Spleen (tissue), 11 donors: ENCODE measurements at regions not wholly inside any gene's neighbourhood (a gene's known extent, or its start where the extent isn't known, plus 50 kb on each side); places are given as distances from the start of the nearest gene placed in this dataset.

Experiments used
- DNase-seq: peaks from one replicate; pipeline ENCODE4 v3.0.0-alpha.2; 2020
- H3K27ac ChIP-seq, 8 donors: fragments of 200-600 bp; sonication (generic) in 7 of 8; 1 replicate in 4 of 8; 2 replicates in 4 of 8; pipeline versions ENCODE4 v1.5.0 to v1.8.0; 2016 to 2021; ENCODE audit warnings: inconsistent platforms in 4 of 8, mild to moderate bottlenecking in 4 of 8, moderate library complexity in 1 of 8
- H3K27me3 ChIP-seq, 7 donors: fragments of 200-600 bp; sonication (generic) in 6 of 7; replicated peaks in 1 of 7; 1 replicate in 4 of 7; 2 replicates in 3 of 7; pipeline versions ENCODE4 v1.5.0 to v1.8.0; 2016 to 2021; ENCODE audit warnings: inconsistent platforms in 3 of 7, mild to moderate bottlenecking in 1 of 7
- H3K36me3 ChIP-seq, 6 donors: fragments of 200-600 bp; sonication (generic) in 5 of 6; 1 replicate in 4 of 6; 2 replicates in 2 of 6; pipeline versions ENCODE4 v1.5.0 to v1.8.0; 2016 to 2021; ENCODE audit warnings: inconsistent platforms in 2 of 6
- H3K4me1 ChIP-seq, 6 donors: fragments of 200-600 bp; sonication (generic) in 5 of 6; 1 replicate in 3 of 6; 2 replicates in 3 of 6; pipeline versions ENCODE4 v1.5.0 to v1.8.0; 2016 to 2021; ENCODE audit warnings: inconsistent platforms in 3 of 6
- H3K4me3 ChIP-seq, 8 donors: fragments of 200-600 bp; sonication (generic) in 7 of 8; 1 replicate in 4 of 8; 2 replicates in 4 of 8; pipeline versions ENCODE4 v1.5.0 to v1.8.0; 2016 to 2021; ENCODE audit warnings: inconsistent platforms in 4 of 8, mild to moderate bottlenecking in 4 of 8, moderate library complexity in 2 of 8
- H3K9me3 ChIP-seq, 8 donors: fragments of 200-600 bp; sonication (generic) in 7 of 8; 1 replicate in 4 of 8; 2 replicates in 4 of 8; pipeline versions ENCODE4 v1.5.0 to v1.8.0; 2016 to 2021; ENCODE audit warnings: inconsistent platforms in 4 of 8
- POLR2A ChIP-seq, 3 donors: fragments of 450-650 bp; IDR thresholded peaks; one replicate each; pipeline ENCODE4 v1.5.1; 2017; ENCODE audit warnings: antibody characterized with exemption in 3 of 3, mild to moderate bottlenecking in 1 of 3
- POLR2AphosphoS5 ChIP-seq, 3 donors: sonication (generic); formaldehyde crosslinking; IDR thresholded peaks; one replicate each; pipeline ENCODE4 v1.5.1; 2017; ENCODE audit warnings: antibody characterized with exemption in 3 of 3
- WGBS, 5 donors: extraction: QIAGEN DNeasy Blood & Tissue Kit in 3 of 5; methylation state at CpG; one replicate each; pipeline versions ENCODE4 v1.1.5 to v1.1.7; 2013 to 2018; 5-methylcytosine and 5-hydroxymethylcytosine counted together
- intact Hi-C: fragments of 100-400 bp; cut with DNase I; formaldehyde crosslinking; loops from one replicate; pipeline ENCODE4 v1.15.0; 2023; ENCODE audit warnings: low total_unique reads
- TF ChIP-seq, protein P1 (sequence below), 11 experiments: fragments of 200-600 bp in 7 of 11; fragments of 450-650 bp in 4 of 11; sonication (generic) in 4 of 11; IDR thresholded peaks in 8 of 11; conservative IDR thresholded peaks in 3 of 11; 1 replicate in 7 of 11; 2 replicates in 4 of 11; pipeline versions ENCODE4 v1.4.0 to v1.8.0; 2016 to 2021; ENCODE audit warnings: antibody characterized with exemption in 11 of 11, inconsistent platforms in 4 of 11, mild to moderate bottlenecking in 1 of 11
- donor health status: healthy with polysubstance abuse.
- donor health status: DM: no; HTN: no; CAD: no; lungs with moderate emphysema.
- donor health status: DM: no; HTN: no; CAD: no.
- donor health status: Bipolar disorder and iron deficiency.
- donor health status: healthy.
- donor health status: DM: no; HTN: no; CAD: no.
- donor health status: DM: yes; HTN: yes; CAD: no.

- H3K4me1 ChIP-seq: no peaks in the 10 kb centered on the region
- DNase-seq: no peak
- peaks cover 0 to 8% (median 0%) of the 10 kb centered on the region in 8 donors for H3K9me3 ChIP-seq
- intact Hi-C loops: no loop called here
- no peaks in the 10 kb centered on the region for H3K27me3 ChIP-seq
- H3K27ac ChIP-seq: no peak overlapping the region
- WGBS, 5 donors: 62 to 84% (median 70%) methylated on average over 3 of the region's 3 CpGs
- no peak overlapping the region for H3K4me3 ChIP-seq
- TF ChIP-seq POLR2A (IDR thresholded peaks at IDR 0.05) (no peak), POLR2AphosphoS5 (IDR thresholded peaks at IDR 0.05) (no peak)
- TF ChIP-seq, protein P1, sequence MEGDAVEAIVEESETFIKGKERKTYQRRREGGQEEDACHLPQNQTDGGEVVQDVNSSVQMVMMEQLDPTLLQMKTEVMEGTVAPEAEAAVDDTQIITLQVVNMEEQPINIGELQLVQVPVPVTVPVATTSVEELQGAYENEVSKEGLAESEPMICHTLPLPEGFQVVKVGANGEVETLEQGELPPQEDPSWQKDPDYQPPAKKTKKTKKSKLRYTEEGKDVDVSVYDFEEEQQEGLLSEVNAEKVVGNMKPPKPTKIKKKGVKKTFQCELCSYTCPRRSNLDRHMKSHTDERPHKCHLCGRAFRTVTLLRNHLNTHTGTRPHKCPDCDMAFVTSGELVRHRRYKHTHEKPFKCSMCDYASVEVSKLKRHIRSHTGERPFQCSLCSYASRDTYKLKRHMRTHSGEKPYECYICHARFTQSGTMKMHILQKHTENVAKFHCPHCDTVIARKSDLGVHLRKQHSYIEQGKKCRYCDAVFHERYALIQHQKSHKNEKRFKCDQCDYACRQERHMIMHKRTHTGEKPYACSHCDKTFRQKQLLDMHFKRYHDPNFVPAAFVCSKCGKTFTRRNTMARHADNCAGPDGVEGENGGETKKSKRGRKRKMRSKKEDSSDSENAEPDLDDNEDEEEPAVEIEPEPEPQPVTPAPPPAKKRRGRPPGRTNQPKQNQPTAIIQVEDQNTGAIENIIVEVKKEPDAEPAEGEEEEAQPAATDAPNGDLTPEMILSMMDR (IDR thresholded peaks at IDR 0.05 in 8 of 11, conservative IDR thresholded peaks at IDR 0.05 in 3 of 11): no peak
- no peaks in the 10 kb centered on the region for H3K36me3 ChIP-seq
Observed at GRCh38 chr1:217214551-217214950, 416.3 kb downstream of the GPATCH2 start.

DNA sequence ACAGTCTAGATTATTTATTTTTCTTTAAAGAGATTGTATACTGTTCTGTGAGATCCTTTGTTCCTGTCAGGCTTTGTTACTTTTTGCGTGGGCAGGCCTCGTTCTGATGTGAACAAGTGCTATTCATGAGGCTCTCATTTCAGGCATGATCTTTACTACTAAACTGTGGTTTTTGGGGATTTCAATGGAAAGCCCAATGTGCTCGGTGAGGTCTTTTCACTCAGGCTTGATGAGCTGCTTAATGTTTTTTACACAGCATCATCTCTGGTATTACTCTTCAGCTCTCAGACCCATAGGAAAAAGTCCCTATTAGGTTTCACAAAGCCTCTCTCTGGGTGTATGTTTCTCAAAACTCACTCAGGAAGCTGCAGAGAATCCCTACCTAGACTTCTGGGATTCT is 419.4 kb downstream of the GPATCH2 start:
- intact Hi-C loops: no loop called here

GRCh38 chr1:217205578-217205977 is 425.3 kb downstream of the GPATCH2 start:
- intact Hi-C loops: no loop called here
- H3K36me3 ChIP-seq: no peaks in the 10 kb centered on the region
- 75 to 87% (median 83%) methylated on average over 4 of the region's 4 CpGs for whole genome bisulfite sequencing, 5 donors
- no peaks in the 10 kb centered on the region for H3K4me1 ChIP-seq
- H3K27me3 ChIP-seq: no peaks in the 10 kb centered on the region
- no peak overlapping the region for H3K4me3 ChIP-seq
- TF ChIP-seq POLR2A (IDR thresholded peaks at IDR 0.05): no peak
- TF ChIP-seq, protein P1 (IDR thresholded peaks at IDR 0.05 in 8 of 11, conservative IDR thresholded peaks at IDR 0.05 in 3 of 11): no peak
- no peak for TF ChIP-seq POLR2AphosphoS5 (IDR thresholded peaks at IDR 0.05)
- no peak for DNase-seq
- H3K27ac ChIP-seq: no peak overlapping the region
- peaks cover 0 to 41% (median 31%) of the 10 kb centered on the region in 8 donors for H3K9me3 ChIP-seq

More for the DNA sequence above, 419.4 kb downstream of the GPATCH2 start:
- no peak for TF ChIP-seq POLR2A (IDR thresholded peaks at IDR 0.05)
- TF ChIP-seq, protein P1 (IDR thresholded peaks at IDR 0.05 in 8 of 11, conservative IDR thresholded peaks at IDR 0.05 in 3 of 11): no peak
- TF ChIP-seq POLR2AphosphoS5 (IDR thresholded peaks at IDR 0.05): no peak
- no peak for DNase-seq
- Histone ChIP-seq H3K9me3 (peaks cover 0 to 25% (median 17%) of the 10 kb centered on the region in 8 donors), H3K27ac (no peak overlapping the region), H3K4me1 (no peaks in the 10 kb centered on the region), H3K4me3 (no peak overlapping the region), H3K36me3 (no peaks in the 10 kb centered on the region), H3K27me3 (no peaks in the 10 kb centered on the region)
- WGBS, 5 donors: 71 to 88% (median 75%) methylated on average over 3 of the region's 3 CpGs

DNA sequence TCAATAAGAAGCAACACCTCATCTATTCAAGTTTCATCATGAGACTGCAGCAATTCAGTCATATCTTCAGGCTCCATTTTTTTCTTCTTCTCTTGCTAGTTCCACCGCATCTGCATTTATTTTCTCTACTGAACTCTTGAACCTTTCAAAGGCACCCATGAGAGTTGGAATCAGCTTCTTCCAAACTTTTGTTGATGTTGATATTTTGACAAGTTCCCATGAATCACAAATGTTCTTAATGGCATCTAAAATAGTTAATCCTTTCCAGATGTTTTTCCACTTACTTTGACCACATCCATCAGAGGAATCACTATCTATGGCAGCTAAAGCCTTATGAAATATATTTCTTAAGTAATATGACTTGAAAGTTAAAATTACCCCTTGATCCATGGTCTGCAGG is 434.3 kb downstream of the GPATCH2 start:
- H3K27ac ChIP-seq: no peak overlapping the region
- H3K9me3 ChIP-seq: peaks cover 0 to 8% (median 0%) of the 10 kb centered on the region in 8 donors
- DNase-seq: no peak
- no peak for TF ChIP-seq POLR2A (IDR thresholded peaks at IDR 0.05)
- TF ChIP-seq, protein P1 (IDR thresholded peaks at IDR 0.05 in 8 of 11, conservative IDR thresholded peaks at IDR 0.05 in 3 of 11): no peak
- TF ChIP-seq POLR2AphosphoS5 (IDR thresholded peaks at IDR 0.05): no peak
- no peak overlapping the region for H3K4me3 ChIP-seq
- intact Hi-C loops: no loop called here
- 78 to 97% (median 81%) methylated on average over 1 of the region's 1 CpG for WGBS, 5 donors
- no peaks in the 10 kb centered on the region for H3K27me3 ChIP-seq
- H3K4me1 ChIP-seq: no peaks in the 10 kb centered on the region
- H3K36me3 ChIP-seq: no peaks in the 10 kb centered on the region
